Neural cell (in vitro differentiated cells): ENCODE measurements at regions not wholly inside any gene's neighbourhood (a gene's known extent, or its start where the extent isn't known, plus 50 kb on each side); places are given as distances from the start of the nearest gene placed in this dataset.

ENCODE experiments used
- EP300 ChIP-seq: fragments of 450-650 bp; conservative IDR thresholded peaks from 2 replicates; pipeline ENCODE4 v1.6.1; 2014; ENCODE audit warnings: antibody characterized with exemption, mild to moderate bottlenecking, moderate library complexity; ENCODE audit not compliant: poor library complexity, severe bottlenecking
- EZH2 ChIP-seq: fragments of 200-600, 300-800 bp; shearing (Covaris generic), sonication (generic); IDR thresholded peaks from 2 replicates; pipeline ENCODE4 v1.6.1; 2014; ENCODE audit warnings: antibody characterized with exemption, low read length, borderline replicate concordance, mild to moderate bottlenecking; ENCODE audit not compliant: insufficient read depth, poor library complexity, severe bottlenecking
- POLR2AphosphoS5 ChIP-seq: IDR thresholded peaks from 2 replicates; pipeline ENCODE4 v1.6.1; 2012
- REST ChIP-seq: IDR thresholded peaks from 2 replicates; pipeline ENCODE4 v1.6.1; 2012; ENCODE audit warnings: borderline replicate concordance
- TF ChIP-seq, protein P1 (sequence below): fragments of 450-650 bp; IDR thresholded peaks from 2 replicates; pipeline ENCODE4 v1.5.1; 2014; ENCODE audit warnings: antibody characterized with exemption, mild to moderate bottlenecking, moderate library complexity; ENCODE audit not compliant: poor library complexity, severe bottlenecking

DNA sequence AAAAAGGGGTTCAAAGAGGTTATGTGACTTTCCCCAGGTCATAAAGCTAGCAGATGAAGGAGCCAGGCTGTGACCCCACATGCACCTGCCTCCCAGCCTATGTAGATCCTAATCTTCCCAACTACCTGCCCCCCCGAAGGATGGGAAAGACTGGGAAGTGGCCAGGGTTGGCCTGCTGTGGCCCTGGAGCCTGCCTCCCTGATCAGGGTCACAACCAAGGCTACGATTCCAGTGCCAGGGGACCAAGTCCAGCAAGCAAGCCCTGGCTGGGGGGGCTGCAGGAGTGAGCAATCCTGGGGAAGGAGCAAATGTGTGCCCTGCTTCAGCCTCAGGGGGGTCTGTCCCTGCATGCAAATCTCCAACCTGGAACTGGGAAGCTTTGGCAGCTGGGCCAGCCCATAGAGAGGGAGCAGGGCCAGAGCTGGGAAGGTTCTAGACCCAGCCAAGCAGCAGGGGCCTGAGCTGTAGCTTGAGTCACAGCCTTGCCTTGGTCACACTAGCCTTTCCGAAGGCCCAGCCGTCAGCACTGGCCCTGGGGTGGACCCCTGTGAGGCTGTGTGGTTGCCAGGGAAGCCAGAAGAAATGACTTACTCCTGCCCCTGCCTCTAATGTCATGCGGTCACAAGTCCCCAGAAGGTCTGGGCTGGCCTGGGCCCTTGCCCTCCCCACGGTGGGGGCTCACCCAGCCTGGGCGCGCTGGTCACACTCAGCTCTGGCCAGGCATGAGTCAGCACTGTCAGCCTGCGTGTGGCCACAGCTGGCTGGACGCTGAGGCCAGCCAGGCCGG is 96.4 kb upstream of the ZMIZ1 start:
- TF ChIP-seq REST (no peak), EZH2 (no peak), POLR2AphosphoS5 (no peak), EP300 (no peak)
- TF ChIP-seq, protein P1, sequence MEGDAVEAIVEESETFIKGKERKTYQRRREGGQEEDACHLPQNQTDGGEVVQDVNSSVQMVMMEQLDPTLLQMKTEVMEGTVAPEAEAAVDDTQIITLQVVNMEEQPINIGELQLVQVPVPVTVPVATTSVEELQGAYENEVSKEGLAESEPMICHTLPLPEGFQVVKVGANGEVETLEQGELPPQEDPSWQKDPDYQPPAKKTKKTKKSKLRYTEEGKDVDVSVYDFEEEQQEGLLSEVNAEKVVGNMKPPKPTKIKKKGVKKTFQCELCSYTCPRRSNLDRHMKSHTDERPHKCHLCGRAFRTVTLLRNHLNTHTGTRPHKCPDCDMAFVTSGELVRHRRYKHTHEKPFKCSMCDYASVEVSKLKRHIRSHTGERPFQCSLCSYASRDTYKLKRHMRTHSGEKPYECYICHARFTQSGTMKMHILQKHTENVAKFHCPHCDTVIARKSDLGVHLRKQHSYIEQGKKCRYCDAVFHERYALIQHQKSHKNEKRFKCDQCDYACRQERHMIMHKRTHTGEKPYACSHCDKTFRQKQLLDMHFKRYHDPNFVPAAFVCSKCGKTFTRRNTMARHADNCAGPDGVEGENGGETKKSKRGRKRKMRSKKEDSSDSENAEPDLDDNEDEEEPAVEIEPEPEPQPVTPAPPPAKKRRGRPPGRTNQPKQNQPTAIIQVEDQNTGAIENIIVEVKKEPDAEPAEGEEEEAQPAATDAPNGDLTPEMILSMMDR: no peak
